ENCODE measurements at regions not wholly inside any gene's neighbourhood (a gene's known extent, or its start where the extent isn't known, plus 50 kb on each side); places are given as distances from the start of the nearest gene placed in this dataset.

DNA sequence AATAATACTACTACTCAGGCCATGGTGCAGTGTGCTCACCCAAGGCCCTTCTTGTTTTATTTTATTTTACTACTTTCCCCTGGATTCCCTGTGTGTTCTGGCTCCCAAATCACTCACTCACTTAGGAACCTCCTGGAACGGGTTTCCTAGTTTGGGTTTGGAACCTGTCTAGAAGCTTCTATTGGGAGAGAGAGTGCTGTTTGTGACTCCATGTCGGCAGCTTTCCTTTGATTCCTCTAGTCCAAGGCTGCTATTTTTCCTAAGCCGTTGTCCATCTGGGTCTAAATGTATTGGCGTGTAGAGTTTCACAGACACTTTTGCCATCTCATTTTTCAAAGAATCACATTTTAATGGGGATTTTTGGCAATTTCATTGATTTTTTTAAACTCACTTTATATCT, 70.8 kb downstream of the FOXA2 start:
- TF ChIP-seq, protein P1, sequence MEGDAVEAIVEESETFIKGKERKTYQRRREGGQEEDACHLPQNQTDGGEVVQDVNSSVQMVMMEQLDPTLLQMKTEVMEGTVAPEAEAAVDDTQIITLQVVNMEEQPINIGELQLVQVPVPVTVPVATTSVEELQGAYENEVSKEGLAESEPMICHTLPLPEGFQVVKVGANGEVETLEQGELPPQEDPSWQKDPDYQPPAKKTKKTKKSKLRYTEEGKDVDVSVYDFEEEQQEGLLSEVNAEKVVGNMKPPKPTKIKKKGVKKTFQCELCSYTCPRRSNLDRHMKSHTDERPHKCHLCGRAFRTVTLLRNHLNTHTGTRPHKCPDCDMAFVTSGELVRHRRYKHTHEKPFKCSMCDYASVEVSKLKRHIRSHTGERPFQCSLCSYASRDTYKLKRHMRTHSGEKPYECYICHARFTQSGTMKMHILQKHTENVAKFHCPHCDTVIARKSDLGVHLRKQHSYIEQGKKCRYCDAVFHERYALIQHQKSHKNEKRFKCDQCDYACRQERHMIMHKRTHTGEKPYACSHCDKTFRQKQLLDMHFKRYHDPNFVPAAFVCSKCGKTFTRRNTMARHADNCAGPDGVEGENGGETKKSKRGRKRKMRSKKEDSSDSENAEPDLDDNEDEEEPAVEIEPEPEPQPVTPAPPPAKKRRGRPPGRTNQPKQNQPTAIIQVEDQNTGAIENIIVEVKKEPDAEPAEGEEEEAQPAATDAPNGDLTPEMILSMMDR (IDR thresholded peaks at IDR 0.05; ENCODE audit: low read depth, low read length, poor library complexity, severe bottlenecking), result no peak
- TF ChIP-seq EZH2phosphoT487 (IDR thresholded peaks at IDR 0.05; ENCODE audit: borderline replicate concordance, low read length), result no peak

Data from DOHH2 (cell line).